ENCODE measurements at regions not wholly inside any gene's neighbourhood (a gene's known extent, or its start where the extent isn't known, plus 50 kb on each side); places are given as distances from the start of the nearest gene placed in this dataset.

GRCh38 chr5:5645891-5646290 is 223.4 kb downstream of the ICE1 start:
- no peak overlapping the region for H3K9ac ChIP-seq (ENCODE audit: low read length)
- H3K79me2 ChIP-seq (replicated peaks; ENCODE audit: insufficient read depth, low read length), result no peaks in the 10 kb centered on the region
- no peaks in the 10 kb centered on the region for H3K36me3 ChIP-seq (ENCODE audit: insufficient read depth, low read length)
- H3K27me3 ChIP-seq (ENCODE audit: insufficient read depth, low read depth, low read length), result no peaks in the 10 kb centered on the region
- H2AFZ ChIP-seq (ENCODE audit: low read depth, low read length), result no peak overlapping the region
- no peak for TF ChIP-seq EP300 (conservative IDR thresholded peaks at IDR 0.05; ENCODE audit: poor library complexity, severe bottlenecking)
- no peak for TF ChIP-seq SMC3 (conservative IDR thresholded peaks at IDR 0.05; ENCODE audit: poor library complexity)
- TF ChIP-seq EZH2 (IDR thresholded peaks at IDR 0.05; ENCODE audit: borderline replicate concordance, insufficient read depth, low read length, poor library complexity, severe bottlenecking), result no peak
- no peak for TF ChIP-seq REST (IDR thresholded peaks at IDR 0.05; ENCODE audit: borderline replicate concordance)
- TF ChIP-seq CTCF (IDR thresholded peaks at IDR 0.05; ENCODE audit: poor library complexity, severe bottlenecking), result no peak
- no peak for TF ChIP-seq RAD21 (conservative IDR thresholded peaks at IDR 0.05)
- TF ChIP-seq TAF1 (IDR thresholded peaks at IDR 0.05; ENCODE audit: low read depth), result no peak
- no peak for TF ChIP-seq POLR2AphosphoS5 (IDR thresholded peaks at IDR 0.05)
- TF ChIP-seq MXI1 (conservative IDR thresholded peaks at IDR 0.05; ENCODE audit: poor library complexity, severe bottlenecking), result no peak
- no peaks in the 10 kb centered on the region for H3F3A ChIP-seq (ENCODE audit: insufficient read depth, low read length, poor library complexity, severe bottlenecking)
- H4K20me1 ChIP-seq (ENCODE audit: insufficient read depth), result no peaks in the 10 kb centered on the region
- H3K9me3 ChIP-seq (ENCODE audit: low read length), result no peaks in the 10 kb centered on the region
- no peak overlapping the region for H3K4me3 ChIP-seq (ENCODE audit: low read length)
- H3K9me2 ChIP-seq (ENCODE audit: insufficient read depth, low read length), result no peaks in the 10 kb centered on the region
- H3K27ac ChIP-seq (ENCODE audit: low read length), result no peak overlapping the region
- H3K4me2 ChIP-seq (ENCODE audit: low read length), result no peak overlapping the region

- no peaks in the 10 kb centered on the region for H3K27me3 ChIP-seq (ENCODE audit: insufficient read depth, low read depth, low read length)
- H3K79me2 ChIP-seq (replicated peaks; ENCODE audit: insufficient read depth, low read length), result no peaks in the 10 kb centered on the region
- H3K9me2 ChIP-seq (ENCODE audit: insufficient read depth, low read length), result no peaks in the 10 kb centered on the region
- no peak overlapping the region for H2AFZ ChIP-seq (ENCODE audit: low read depth, low read length)
- H3K4me3 ChIP-seq (ENCODE audit: low read length), result no peak overlapping the region
- no peaks in the 10 kb centered on the region for H4K20me1 ChIP-seq (ENCODE audit: insufficient read depth)
- no peaks in the 10 kb centered on the region for H3F3A ChIP-seq (ENCODE audit: insufficient read depth, low read length, poor library complexity, severe bottlenecking)
- no peaks in the 10 kb centered on the region for H3K9me3 ChIP-seq (ENCODE audit: low read length)
- no peak overlapping the region for H3K4me2 ChIP-seq (ENCODE audit: low read length)
- no peak overlapping the region for H3K27ac ChIP-seq (ENCODE audit: low read length)
- H3K36me3 ChIP-seq (ENCODE audit: insufficient read depth, low read length), result no peaks in the 10 kb centered on the region
- TF ChIP-seq TAF1 (IDR thresholded peaks at IDR 0.05; ENCODE audit: low read depth) (no peak), REST (IDR thresholded peaks at IDR 0.05; ENCODE audit: borderline replicate concordance) (no peak), RAD21 (conservative IDR thresholded peaks at IDR 0.05) (no peak), EZH2 (IDR thresholded peaks at IDR 0.05; ENCODE audit: borderline replicate concordance, insufficient read depth, low read length, poor library complexity, severe bottlenecking) (no peak), EP300 (conservative IDR thresholded peaks at IDR 0.05; ENCODE audit: poor library complexity, severe bottlenecking) (no peak), CTCF (IDR thresholded peaks at IDR 0.05; ENCODE audit: poor library complexity, severe bottlenecking) (no peak), POLR2AphosphoS5 (IDR thresholded peaks at IDR 0.05) (no peak), MXI1 (conservative IDR thresholded peaks at IDR 0.05; ENCODE audit: poor library complexity, severe bottlenecking) (no peak), SMC3 (conservative IDR thresholded peaks at IDR 0.05; ENCODE audit: poor library complexity) (no peak)
- no peak overlapping the region for H3K9ac ChIP-seq (ENCODE audit: low read length)
Measured at GRCh38 chr5:5645198-5645597, 222.7 kb downstream of the ICE1 start.

All from neural cell (in vitro differentiated cells).